Activated naive CD4-positive, alpha-beta T cell treated with anti-CD3 and anti-CD28 coated beads for 36 hours (primary cell): ENCODE measurements at regions not wholly inside any gene's neighbourhood (a gene's known extent, or its start where the extent isn't known, plus 50 kb on each side); places are given as distances from the start of the nearest gene placed in this dataset.

Experiments used
- CTCF ChIA-PET: fragments of 350-600 bp; sonication (Branson Sonifier 250); formaldehyde crosslinking; loops from one replicate; lab custom pipeline; 2021; ENCODE audit warnings: antibody characterized with exemption; lab: Charles Lee
- DNase-seq: peaks from one replicate; pipeline ENCODE4 v3.0.0-alpha.2; 2020
- H3K27ac Mint-ChIP-seq: one replicate; pipeline ENCODE4 v1.8.0; 2021; ENCODE audit warnings: mild to moderate bottlenecking, mixed read lengths
- H3K27me3 Mint-ChIP-seq: one replicate; pipeline ENCODE4 v1.8.0; 2021; ENCODE audit warnings: low read depth, mixed read lengths
- H3K36me3 Mint-ChIP-seq: one replicate; pipeline ENCODE4 v1.8.0; 2021; ENCODE audit warnings: low read depth, mixed read lengths
- H3K4me1 Mint-ChIP-seq: one replicate; pipeline ENCODE4 v1.8.0; 2021; ENCODE audit warnings: low read depth, mixed read lengths
- H3K4me3 Mint-ChIP-seq: one replicate; pipeline ENCODE4 v1.8.0; 2021; ENCODE audit warnings: mild to moderate bottlenecking, moderate library complexity, mixed read lengths
- H3K9me3 Mint-ChIP-seq: one replicate; pipeline ENCODE4 v1.8.0; 2021; ENCODE audit warnings: mixed read lengths
- intact Hi-C: fragments of 100-400 bp; cut with micrococcal nuclease; formaldehyde crosslinking; loops from one replicate; pipeline ENCODE4 v1.15.1; 2023

- Mint-ChIP-seq H3K36me3 (no peaks in the 10 kb centered on the region), H3K4me3 (no peak overlapping the region), H3K27me3 (peaks cover 36% of the 10 kb centered on the region), H3K9me3 (no peaks in the 10 kb centered on the region), H3K4me1 (no peaks in the 10 kb centered on the region), H3K27ac (no peak overlapping the region)
- CTCF ChIA-PET: no interaction called here
- intact Hi-C loops: no loop called here
- DNase-seq: no peak
These were observed 56.0 kb downstream of the EN1 start for GRCh38 chr2:118791483-118791882.

DNA sequence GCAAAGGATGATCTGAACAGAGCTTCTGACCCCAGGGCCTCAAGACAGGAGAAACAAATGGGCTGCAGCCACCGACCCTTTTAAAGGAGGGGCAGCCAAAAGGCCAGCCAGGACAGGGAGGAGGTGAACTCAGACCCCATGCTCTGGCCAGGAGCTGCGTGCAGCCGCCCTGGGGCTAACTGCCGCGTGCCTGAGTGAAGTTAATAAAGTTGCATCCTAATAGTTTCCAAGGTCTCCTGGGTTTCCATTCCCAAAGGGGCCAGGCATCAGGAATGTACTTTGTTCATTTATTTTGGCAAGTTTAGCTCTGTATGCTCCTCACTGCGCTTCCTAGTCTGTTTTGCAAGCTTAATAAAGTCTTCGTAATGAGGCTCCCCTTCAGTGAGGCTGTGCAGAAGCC is 60.7 kb downstream of the EN1 start:
- CTCF ChIA-PET: no interaction called here
- H3K9me3 Mint-ChIP-seq: no peaks in the 10 kb centered on the region
- peaks cover 27% of the 10 kb centered on the region for H3K27me3 Mint-ChIP-seq
- intact Hi-C loops: no loop called here
- no peak for DNase-seq
- no peaks in the 10 kb centered on the region for H3K4me1 Mint-ChIP-seq
- H3K27ac Mint-ChIP-seq: no peak overlapping the region
- H3K36me3 Mint-ChIP-seq: no peaks in the 10 kb centered on the region
- H3K4me3 Mint-ChIP-seq: no peak overlapping the region

DNA sequence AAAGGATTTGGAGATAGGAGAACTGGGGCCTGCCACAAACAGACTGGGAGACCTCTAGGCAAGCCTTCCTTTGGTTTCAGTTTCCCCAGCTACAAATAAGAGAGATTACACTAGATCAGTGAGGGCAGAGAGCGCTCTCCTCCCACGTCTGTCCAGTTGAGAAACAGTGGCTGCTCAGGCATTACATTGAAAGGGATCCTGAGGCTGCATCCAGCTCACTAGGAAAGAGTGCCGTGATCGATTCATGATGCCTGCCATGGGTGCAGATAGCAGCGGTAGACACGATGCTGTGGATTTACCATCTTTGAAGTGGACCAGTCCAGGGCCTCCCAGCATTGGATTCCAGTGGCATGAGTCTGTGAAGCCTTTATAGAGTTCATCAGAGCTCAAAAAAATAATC is 62.6 kb downstream of the EN1 start:
- CTCF ChIA-PET: no interaction called here
- Mint-ChIP-seq H3K4me3 (no peak overlapping the region), H3K27ac (no peak overlapping the region), H3K9me3 (no peaks in the 10 kb centered on the region), H3K4me1 (no peaks in the 10 kb centered on the region), H3K36me3 (no peaks in the 10 kb centered on the region), H3K27me3 (peaks cover 23% of the 10 kb centered on the region)
- no peak for DNase-seq
- intact Hi-C loops: no loop called here

- DNase-seq: no peak
- Mint-ChIP-seq H3K4me3 (no peak overlapping the region), H3K36me3 (no peaks in the 10 kb centered on the region), H3K27me3 (peaks cover 35% of the 10 kb centered on the region), H3K4me1 (peaks cover 6% of the 10 kb centered on the region), H3K9me3 (no peaks in the 10 kb centered on the region), H3K27ac (no peak overlapping the region)
- CTCF ChIA-PET: no interaction called here
- intact Hi-C loops: loop anchor here (5.0 kb wide), 1 partner anchor 78 kb away; no protein-coding TSS in a partner anchor
These were observed 68.1 kb downstream of the EN1 start for GRCh38 chr2:118779362-118779761.

DNA sequence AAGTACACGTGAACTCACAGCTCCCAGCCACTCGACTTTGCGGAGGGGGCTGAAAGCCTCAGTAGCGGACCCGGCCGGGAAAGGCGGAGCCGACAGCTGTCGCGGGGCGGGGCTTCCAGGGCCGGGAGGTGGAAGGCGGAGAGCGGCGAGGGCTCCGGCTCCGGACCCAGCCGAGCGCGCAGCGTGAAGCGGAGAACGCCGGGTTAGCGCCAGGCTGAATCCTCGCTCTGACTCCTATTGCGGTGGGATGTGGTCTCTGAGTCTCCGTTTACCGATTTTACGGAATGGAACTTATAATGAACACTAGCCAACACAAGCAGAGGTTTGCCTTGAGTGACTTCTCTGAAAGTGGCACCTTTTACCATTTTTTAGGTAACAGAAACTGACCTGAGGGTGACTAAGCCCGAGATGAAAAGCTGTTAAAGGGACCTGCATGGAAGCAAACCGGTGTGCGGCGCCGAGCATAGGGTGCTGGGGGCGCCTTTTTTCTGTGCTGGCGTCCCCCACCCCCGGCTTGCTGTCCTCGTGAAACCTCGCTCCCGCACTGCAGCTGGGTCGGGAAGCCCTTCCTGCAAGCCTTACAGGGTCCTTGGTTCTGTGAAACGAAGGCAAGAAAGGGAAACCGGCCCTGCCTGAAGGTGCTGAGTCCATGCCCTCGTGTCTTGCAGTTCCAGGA is 72.9 kb downstream of the EN1 start:
- Mint-ChIP-seq H3K27ac (no peak overlapping the region), H3K4me1 (peaks cover 7% of the 10 kb centered on the region), H3K27me3 (peaks cover 56% of the 10 kb centered on the region), H3K9me3 (no peaks in the 10 kb centered on the region), H3K4me3 (no peak overlapping the region), H3K36me3 (no peaks in the 10 kb centered on the region)
- intact Hi-C loops: loop anchor here (5.0 kb wide), 1 partner anchor 83 kb away; no protein-coding TSS in a partner anchor
- peak; percentile 28 for DNase-seq
- CTCF ChIA-PET: interaction anchor here (0.7 to 1.0 kb wide), 2 partner anchors 207 to 553 kb away, joined by 3 to 4 read pairs; no protein-coding TSS in a partner anchor

GRCh38 chr2:118773826-118774225 is 73.6 kb downstream of the EN1 start:
- peaks cover 57% of the 10 kb centered on the region for H3K27me3 Mint-ChIP-seq
- DNase-seq: no peak
- H3K36me3 Mint-ChIP-seq: no peaks in the 10 kb centered on the region
- no peak overlapping the region for H3K4me3 Mint-ChIP-seq
- no peak overlapping the region for H3K27ac Mint-ChIP-seq
- intact Hi-C loops: no loop called here
- CTCF ChIA-PET: interaction anchor here (1.0 kb wide), 1 partner anchor 552 kb away, joined by 3 read pairs; no protein-coding TSS in a partner anchor
- peaks cover 7% of the 10 kb centered on the region for H3K4me1 Mint-ChIP-seq
- H3K9me3 Mint-ChIP-seq: no peaks in the 10 kb centered on the region

- intact Hi-C loops: no loop called here
- H3K27ac Mint-ChIP-seq: no peak overlapping the region
- CTCF ChIA-PET: no interaction called here
- H3K4me1 Mint-ChIP-seq: peaks cover 7% of the 10 kb centered on the region
- no peak overlapping the region for H3K4me3 Mint-ChIP-seq
- no peak for DNase-seq
- no peaks in the 10 kb centered on the region for H3K36me3 Mint-ChIP-seq
- H3K27me3 Mint-ChIP-seq: peaks cover 60% of the 10 kb centered on the region
- no peaks in the 10 kb centered on the region for H3K9me3 Mint-ChIP-seq
These were observed 74.8 kb downstream of the EN1 start for GRCh38 chr2:118772487-118773200.

DNA sequence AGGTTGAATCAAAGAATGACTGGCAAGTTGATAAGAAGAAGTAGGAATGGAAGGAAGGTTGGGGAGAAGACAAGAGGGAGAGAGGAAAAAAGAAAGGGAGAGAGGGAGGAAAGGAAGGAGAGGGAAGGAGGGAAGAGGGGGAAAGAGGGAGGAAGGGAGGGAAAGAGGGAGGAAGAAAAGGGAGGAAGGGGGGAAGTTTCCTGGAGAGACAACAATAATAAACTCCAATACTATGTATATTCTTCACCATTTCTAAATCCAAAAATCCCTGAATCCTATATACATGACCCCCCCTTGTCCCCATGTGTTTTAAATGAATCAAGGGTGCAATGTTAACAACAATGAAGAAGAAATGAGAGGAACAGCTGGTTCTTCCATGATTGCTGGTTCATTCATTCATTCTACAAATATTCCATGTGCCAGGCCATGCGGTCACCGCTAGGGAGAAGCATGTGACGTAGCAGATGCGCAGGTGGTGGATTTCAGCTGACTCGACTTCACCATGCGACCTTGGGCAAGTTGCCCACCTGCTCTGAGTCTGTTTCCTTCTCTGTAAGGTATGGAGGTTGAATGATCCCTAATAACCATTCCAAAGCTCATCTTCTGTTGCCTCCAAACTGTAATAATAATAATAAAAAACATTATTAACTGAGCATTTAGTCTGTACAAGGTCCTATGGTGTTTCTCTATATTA is 77.6 kb downstream of the EN1 start:
- Mint-ChIP-seq H3K27me3 (peaks cover 53% of the 10 kb centered on the region), H3K4me1 (peaks cover 3% of the 10 kb centered on the region), H3K27ac (no peak overlapping the region), H3K9me3 (no peaks in the 10 kb centered on the region), H3K36me3 (no peaks in the 10 kb centered on the region), H3K4me3 (no peak overlapping the region)
- CTCF ChIA-PET: interaction anchor here (2.0 kb wide), 1 partner anchor 85 kb away, joined by 4 read pairs; no protein-coding TSS in a partner anchor
- intact Hi-C loops: no loop called here
- DNase-seq: no peak

GRCh38 chr2:118766871-118767270 is 80.6 kb downstream of the EN1 start:
- Mint-ChIP-seq H3K36me3 (no peaks in the 10 kb centered on the region), H3K9me3 (no peaks in the 10 kb centered on the region), H3K4me3 (no peak overlapping the region), H3K4me1 (no peaks in the 10 kb centered on the region), H3K27me3 (peaks cover 49% of the 10 kb centered on the region), H3K27ac (no peak overlapping the region)
- no peak for DNase-seq
- CTCF ChIA-PET: interaction anchor here (0.7 kb wide), 1 partner anchor 551 kb away, joined by 3 read pairs; no protein-coding TSS in a partner anchor
- intact Hi-C loops: no loop called here

DNA sequence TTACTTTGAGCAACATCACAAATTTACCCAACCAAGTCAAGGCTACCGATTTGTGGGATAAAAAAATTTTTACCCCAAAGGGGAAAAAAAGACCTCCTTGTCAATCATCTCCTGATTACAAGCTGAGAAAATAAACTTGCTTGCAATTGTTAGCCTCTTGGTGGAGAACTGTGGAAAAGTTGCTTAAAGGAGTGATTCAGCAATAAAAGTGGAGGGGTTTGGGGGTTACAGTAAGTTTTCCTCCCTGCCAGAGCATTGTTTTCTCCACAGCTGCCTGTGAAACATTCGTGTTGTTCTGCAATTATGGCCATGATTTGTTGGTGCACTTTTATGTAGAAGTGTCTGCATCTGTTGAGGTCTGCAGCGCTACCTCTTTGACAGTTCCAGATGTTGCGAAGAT is 82.6 kb downstream of the EN1 start:
- Mint-ChIP-seq H3K9me3 (no peaks in the 10 kb centered on the region), H3K4me3 (no peak overlapping the region), H3K36me3 (no peaks in the 10 kb centered on the region), H3K4me1 (no peaks in the 10 kb centered on the region), H3K27ac (no peak overlapping the region), H3K27me3 (peaks cover 45% of the 10 kb centered on the region)
- intact Hi-C loops: no loop called here
- no peak for DNase-seq
- CTCF ChIA-PET: no interaction called here

DNA sequence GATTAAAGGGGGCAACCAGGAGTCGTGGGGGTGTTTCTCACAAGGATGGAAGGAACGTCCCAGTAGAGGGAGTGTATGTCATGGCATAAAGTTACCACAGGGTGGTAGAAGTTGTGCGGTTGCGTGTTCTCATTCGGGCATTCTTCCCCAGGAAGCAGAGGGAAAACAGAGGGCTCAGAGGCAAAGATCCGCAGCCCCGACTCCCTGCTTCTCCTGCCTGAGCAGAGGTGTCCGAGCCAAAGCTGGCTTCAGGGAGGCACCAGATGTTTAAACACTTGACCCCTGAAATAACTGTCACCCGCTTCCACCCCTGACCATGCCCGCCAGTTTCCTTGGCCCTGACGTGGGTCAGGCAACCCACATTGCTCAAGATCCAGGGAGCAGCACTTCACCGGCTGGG is 83.7 kb downstream of the EN1 start:
- DNase-seq: no peak
- intact Hi-C loops: no loop called here
- H3K27ac Mint-ChIP-seq: no peak overlapping the region
- H3K4me3 Mint-ChIP-seq: no peak overlapping the region
- CTCF ChIA-PET: interaction anchor here (0.6 kb wide), 1 partner anchor 81 kb away, joined by 3 read pairs; no protein-coding TSS in a partner anchor
- no peaks in the 10 kb centered on the region for H3K4me1 Mint-ChIP-seq
- no peaks in the 10 kb centered on the region for H3K36me3 Mint-ChIP-seq
- H3K27me3 Mint-ChIP-seq: peaks cover 51% of the 10 kb centered on the region
- H3K9me3 Mint-ChIP-seq: no peaks in the 10 kb centered on the region

DNA sequence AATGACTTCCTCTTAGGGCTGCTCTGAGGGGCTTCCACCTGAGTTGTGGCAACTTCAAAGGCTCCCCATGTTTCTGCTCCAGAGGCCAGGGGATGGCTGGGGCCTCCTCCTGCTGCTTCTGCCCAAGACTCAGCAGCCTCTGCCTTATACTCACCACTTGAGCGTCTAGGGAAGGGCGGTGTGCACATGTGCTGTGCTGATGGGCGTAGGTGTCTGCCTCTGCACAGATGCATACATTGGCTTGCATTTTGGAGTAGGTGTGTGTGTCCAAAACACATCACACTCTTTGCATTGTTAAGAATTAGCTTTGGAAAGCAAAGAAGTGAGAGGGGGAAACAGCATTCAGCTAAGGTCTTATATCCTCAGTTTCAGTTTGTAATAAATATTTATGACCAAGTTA is 85.2 kb downstream of the EN1 start:
- CTCF ChIA-PET: interaction anchor here (0.6 kb wide), 1 partner anchor 14 kb away, joined by 3 read pairs; no protein-coding TSS in a partner anchor
- H3K4me1 Mint-ChIP-seq: no peaks in the 10 kb centered on the region
- DNase-seq: no peak
- intact Hi-C loops: no loop called here
- no peak overlapping the region for H3K27ac Mint-ChIP-seq
- no peaks in the 10 kb centered on the region for H3K9me3 Mint-ChIP-seq
- no peaks in the 10 kb centered on the region for H3K36me3 Mint-ChIP-seq
- no peak overlapping the region for H3K4me3 Mint-ChIP-seq
- H3K27me3 Mint-ChIP-seq: peaks cover 50% of the 10 kb centered on the region
